ENCODE measurements at regions not wholly inside any gene's neighbourhood (a gene's known extent, or its start where the extent isn't known, plus 50 kb on each side); places are given as distances from the start of the nearest gene placed in this dataset.

DNA sequence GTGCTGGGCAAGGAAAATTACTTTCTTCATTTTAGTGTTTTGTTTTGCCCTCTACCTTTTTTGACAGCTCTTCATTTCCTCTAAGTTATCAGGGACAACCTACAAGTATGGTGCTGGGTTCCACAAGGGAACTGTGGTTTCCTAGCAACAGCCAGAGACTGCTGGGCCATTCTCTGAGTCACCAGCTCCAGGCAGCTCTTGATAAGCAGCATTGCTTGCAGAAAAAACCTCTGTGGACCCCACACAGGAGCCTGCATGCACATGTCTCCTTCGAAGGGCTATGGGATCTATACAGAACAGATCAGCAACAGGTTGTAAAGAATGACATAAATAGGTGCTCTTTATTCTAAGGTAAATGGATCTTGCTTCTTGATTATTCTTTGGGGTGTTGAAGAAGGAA lies 81.0 kb upstream of the CCDC196 start:
- TF ChIP-seq, protein P1, sequence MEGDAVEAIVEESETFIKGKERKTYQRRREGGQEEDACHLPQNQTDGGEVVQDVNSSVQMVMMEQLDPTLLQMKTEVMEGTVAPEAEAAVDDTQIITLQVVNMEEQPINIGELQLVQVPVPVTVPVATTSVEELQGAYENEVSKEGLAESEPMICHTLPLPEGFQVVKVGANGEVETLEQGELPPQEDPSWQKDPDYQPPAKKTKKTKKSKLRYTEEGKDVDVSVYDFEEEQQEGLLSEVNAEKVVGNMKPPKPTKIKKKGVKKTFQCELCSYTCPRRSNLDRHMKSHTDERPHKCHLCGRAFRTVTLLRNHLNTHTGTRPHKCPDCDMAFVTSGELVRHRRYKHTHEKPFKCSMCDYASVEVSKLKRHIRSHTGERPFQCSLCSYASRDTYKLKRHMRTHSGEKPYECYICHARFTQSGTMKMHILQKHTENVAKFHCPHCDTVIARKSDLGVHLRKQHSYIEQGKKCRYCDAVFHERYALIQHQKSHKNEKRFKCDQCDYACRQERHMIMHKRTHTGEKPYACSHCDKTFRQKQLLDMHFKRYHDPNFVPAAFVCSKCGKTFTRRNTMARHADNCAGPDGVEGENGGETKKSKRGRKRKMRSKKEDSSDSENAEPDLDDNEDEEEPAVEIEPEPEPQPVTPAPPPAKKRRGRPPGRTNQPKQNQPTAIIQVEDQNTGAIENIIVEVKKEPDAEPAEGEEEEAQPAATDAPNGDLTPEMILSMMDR (IDR thresholded peaks at IDR 0.05), result no peak
- no peak for TF ChIP-seq EZH2 (IDR thresholded peaks at IDR 0.05)

Data from neural progenitor cell (in vitro differentiated cells).